ENCODE measurements at regions not wholly inside any gene's neighbourhood (a gene's known extent, or its start where the extent isn't known, plus 50 kb on each side); places are given as distances from the start of the nearest gene placed in this dataset.
"Not testable (repeated sequence)": the region's sequence is repeated elsewhere in the genome, so short reads cannot be mapped to it uniquely, and the experiment has no call there.

GRCh38 chr6:139954463-139955071 is 580.1 kb upstream of the CITED2 start:
- Mint-ChIP-seq H3K9me3 (ENCODE audit: unreplicated experiment) (peaks cover 41% of the 10 kb centered on the region), H3K36me3 (ENCODE audit: unreplicated experiment) (peaks cover 9% of the 10 kb centered on the region), H3K27ac (ENCODE audit: unreplicated experiment) (no peak overlapping the region), H3K27me3 (ENCODE audit: unreplicated experiment) (no peaks in the 10 kb centered on the region), H3K4me3 (ENCODE audit: unreplicated experiment) (no peak overlapping the region), H3K4me1 (ENCODE audit: unreplicated experiment) (peaks cover 20% of the 10 kb centered on the region)
- TF ChIP-seq, protein P1, sequence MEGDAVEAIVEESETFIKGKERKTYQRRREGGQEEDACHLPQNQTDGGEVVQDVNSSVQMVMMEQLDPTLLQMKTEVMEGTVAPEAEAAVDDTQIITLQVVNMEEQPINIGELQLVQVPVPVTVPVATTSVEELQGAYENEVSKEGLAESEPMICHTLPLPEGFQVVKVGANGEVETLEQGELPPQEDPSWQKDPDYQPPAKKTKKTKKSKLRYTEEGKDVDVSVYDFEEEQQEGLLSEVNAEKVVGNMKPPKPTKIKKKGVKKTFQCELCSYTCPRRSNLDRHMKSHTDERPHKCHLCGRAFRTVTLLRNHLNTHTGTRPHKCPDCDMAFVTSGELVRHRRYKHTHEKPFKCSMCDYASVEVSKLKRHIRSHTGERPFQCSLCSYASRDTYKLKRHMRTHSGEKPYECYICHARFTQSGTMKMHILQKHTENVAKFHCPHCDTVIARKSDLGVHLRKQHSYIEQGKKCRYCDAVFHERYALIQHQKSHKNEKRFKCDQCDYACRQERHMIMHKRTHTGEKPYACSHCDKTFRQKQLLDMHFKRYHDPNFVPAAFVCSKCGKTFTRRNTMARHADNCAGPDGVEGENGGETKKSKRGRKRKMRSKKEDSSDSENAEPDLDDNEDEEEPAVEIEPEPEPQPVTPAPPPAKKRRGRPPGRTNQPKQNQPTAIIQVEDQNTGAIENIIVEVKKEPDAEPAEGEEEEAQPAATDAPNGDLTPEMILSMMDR (IDR thresholded peaks at IDR 0.05): no peak
- no peak for DNase-seq (ENCODE audit: extremely low spot score, unreplicated experiment)

DNA sequence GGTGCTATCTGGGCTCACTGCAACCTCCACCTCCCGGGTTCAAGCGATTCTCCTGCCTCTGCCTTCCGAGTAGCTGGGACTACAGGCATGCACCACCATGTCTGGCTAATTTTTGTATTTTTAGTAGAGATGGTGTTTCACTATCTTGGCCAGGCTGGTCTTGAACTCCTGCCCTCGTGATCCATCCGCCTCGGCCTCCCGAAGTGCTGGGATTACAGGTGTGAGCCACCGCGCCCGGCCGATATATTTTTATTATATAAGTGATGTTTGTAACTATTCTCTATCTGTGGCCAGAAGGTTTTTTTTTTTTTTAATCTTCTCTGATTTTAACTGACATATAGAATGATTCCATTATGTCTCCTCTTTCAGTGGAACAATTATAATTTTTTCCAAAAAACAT is 579.3 kb upstream of the CITED2 start:
- H3K4me1 Mint-ChIP-seq (ENCODE audit: unreplicated experiment): peaks cover 14% of the 10 kb centered on the region

DNA sequence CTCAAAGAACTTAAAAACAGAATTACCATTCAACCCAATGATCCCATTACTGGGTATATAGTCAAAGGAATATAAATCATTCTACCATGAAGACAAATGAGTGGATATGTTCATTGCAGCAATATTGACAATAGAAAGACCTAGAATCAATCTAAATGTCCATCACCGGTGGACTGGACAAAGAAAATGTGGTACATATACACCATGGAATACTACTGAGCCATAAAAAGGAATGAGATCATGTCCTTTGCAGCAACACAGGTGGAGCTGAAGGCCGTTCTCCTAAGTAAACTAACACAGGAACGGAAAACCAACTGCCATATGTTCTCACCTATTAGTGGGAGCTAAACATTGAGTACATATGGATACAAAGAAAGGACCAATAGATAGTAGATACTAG is 576.7 kb upstream of the CITED2 start:
- peaks cover 7% of the 10 kb centered on the region for H3K4me1 Mint-ChIP-seq (ENCODE audit: unreplicated experiment)
- no peak for DNase-seq (ENCODE audit: extremely low spot score, unreplicated experiment)
- peaks cover 12% of the 10 kb centered on the region for H3K36me3 Mint-ChIP-seq (ENCODE audit: unreplicated experiment)
- no peak overlapping the region for H3K4me3 Mint-ChIP-seq (ENCODE audit: unreplicated experiment)
- TF ChIP-seq, protein P1 (IDR thresholded peaks at IDR 0.05): no peak
- peaks cover 43% of the 10 kb centered on the region for H3K9me3 Mint-ChIP-seq (ENCODE audit: unreplicated experiment)
- H3K27ac Mint-ChIP-seq (ENCODE audit: unreplicated experiment): no peak overlapping the region
- H3K27me3 Mint-ChIP-seq (ENCODE audit: unreplicated experiment): no peaks in the 10 kb centered on the region

More for the DNA sequence above, 579.3 kb upstream of the CITED2 start:
- DNase-seq (ENCODE audit: extremely low spot score, unreplicated experiment); H3K27ac Mint-ChIP-seq (ENCODE audit: unreplicated experiment); H3K27me3 Mint-ChIP-seq (ENCODE audit: unreplicated experiment); H3K4me3 Mint-ChIP-seq (ENCODE audit: unreplicated experiment): not testable (repeated sequence)
- peaks cover 12% of the 10 kb centered on the region for H3K36me3 Mint-ChIP-seq (ENCODE audit: unreplicated experiment)
- peaks cover 43% of the 10 kb centered on the region for H3K9me3 Mint-ChIP-seq (ENCODE audit: unreplicated experiment)

DNA sequence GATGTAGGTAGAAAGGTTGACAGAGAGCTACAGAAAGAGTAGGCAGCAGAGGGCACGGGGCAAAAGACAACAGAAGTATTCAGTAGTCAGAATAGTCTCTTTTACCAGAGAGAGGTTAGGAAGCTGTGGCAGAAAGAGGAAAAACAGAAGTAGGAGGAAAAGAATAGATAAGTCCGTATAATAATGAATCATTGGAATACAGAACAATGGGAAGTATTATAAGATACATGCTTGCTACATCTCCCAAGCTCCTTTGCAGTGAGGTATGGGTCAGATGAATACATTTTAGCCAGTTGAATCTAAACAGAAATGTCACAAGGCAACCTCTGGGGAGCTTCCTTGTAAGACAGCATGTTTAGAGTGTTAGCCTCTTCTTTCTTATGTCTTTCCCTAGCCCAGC is 570.5 kb upstream of the CITED2 start:
- Mint-ChIP-seq H3K27ac (ENCODE audit: unreplicated experiment) (peak overlapping the region; percentile 93), H3K4me1 (ENCODE audit: unreplicated experiment) (peaks cover 48% of the 10 kb centered on the region), H3K36me3 (ENCODE audit: unreplicated experiment) (peaks cover 2% of the 10 kb centered on the region), H3K27me3 (ENCODE audit: unreplicated experiment) (no peaks in the 10 kb centered on the region), H3K9me3 (ENCODE audit: unreplicated experiment) (peaks cover 6% of the 10 kb centered on the region), H3K4me3 (ENCODE audit: unreplicated experiment) (no peak overlapping the region)
- no peak for DNase-seq (ENCODE audit: extremely low spot score, unreplicated experiment)
- TF ChIP-seq, protein P1 (IDR thresholded peaks at IDR 0.05): no peak

GRCh38 chr6:139944131-139944530 is 569.7 kb upstream of the CITED2 start:
- Mint-ChIP-seq H3K4me1 (ENCODE audit: unreplicated experiment) (peaks cover 54% of the 10 kb centered on the region), H3K27ac (ENCODE audit: unreplicated experiment) (peak overlapping the region; percentile 93), H3K27me3 (ENCODE audit: unreplicated experiment) (no peaks in the 10 kb centered on the region), H3K9me3 (ENCODE audit: unreplicated experiment) (no peaks in the 10 kb centered on the region), H3K4me3 (ENCODE audit: unreplicated experiment) (no peak overlapping the region), H3K36me3 (ENCODE audit: unreplicated experiment) (peaks cover 2% of the 10 kb centered on the region)
- no peak for DNase-seq (ENCODE audit: extremely low spot score, unreplicated experiment)
- TF ChIP-seq, protein P1 (IDR thresholded peaks at IDR 0.05): no peak

Data from osteocyte (in vitro differentiated cells).